EH (cell line): ENCODE measurements at regions not wholly inside any gene's neighbourhood (a gene's known extent, or its start where the extent isn't known, plus 50 kb on each side); places are given as distances from the start of the nearest gene placed in this dataset.
A peak's percentile ranks its signal among the peaks of the same experiment; 100 is the strongest.
"Not testable (repeated sequence)": the region's sequence is repeated elsewhere in the genome, so short reads cannot be mapped to it uniquely, and the experiment has no call there.

Source experiments
- DNase-seq: peaks from one replicate; pipeline ENCODE4 v3.0.0-alpha.2; 2015; ENCODE audit warnings: low read depth

GRCh38 chr15:38745126-38745525 is 180.5 kb upstream of the RASGRP1 start:
- DNase-seq, result peak; percentile 91

GRCh38 chr15:38745626-38746025 is 181.0 kb upstream of the RASGRP1 start:
- peak; percentile 64 for DNase-seq

GRCh38 chr15:38746211-38746610 is 181.6 kb upstream of the RASGRP1 start:
- DNase-seq, result peak; percentile 60

GRCh38 chr15:38748710-38749109 is 184.1 kb upstream of the RASGRP1 start:
- DNase-seq, result no peak

- peak; percentile 15 for DNase-seq
Observed at GRCh38 chr15:38750786-38751185, 186.2 kb upstream of the RASGRP1 start.

GRCh38 chr15:38755718-38756117 is 191.1 kb upstream of the RASGRP1 start:
- no peak for DNase-seq

- no peak for DNase-seq
Observed at GRCh38 chr15:38756441-38756840, 191.8 kb upstream of the RASGRP1 start.

- DNase-seq, result peak; percentile 95
Observed at GRCh38 chr15:38758043-38758442, 193.4 kb upstream of the RASGRP1 start.

GRCh38 chr15:38761681-38762080 is 197.1 kb upstream of the RASGRP1 start:
- DNase-seq, result no peak

GRCh38 chr15:38768970-38769369 is 204.4 kb upstream of the RASGRP1 start:
- DNase-seq, result peak; percentile 62

GRCh38 chr15:38769492-38769891 is 204.9 kb upstream of the RASGRP1 start:
- no peak for DNase-seq

- DNase-seq, result peak; percentile 17
Observed at GRCh38 chr15:38774076-38774475, 209.5 kb upstream of the RASGRP1 start.

GRCh38 chr15:38781196-38781595 is 216.6 kb upstream of the RASGRP1 start:
- no peak for DNase-seq

GRCh38 chr15:38782156-38782555 is 217.5 kb upstream of the RASGRP1 start:
- DNase-seq, result peak; percentile 39

- no peak for DNase-seq
Observed at GRCh38 chr15:38788918-38789317, 224.3 kb upstream of the RASGRP1 start.

- DNase-seq, result no peak
Observed at GRCh38 chr15:38789566-38789965, 225.0 kb upstream of the RASGRP1 start.

GRCh38 chr15:38793206-38793810 is 228.7 kb upstream of the RASGRP1 start:
- DNase-seq, result no peak

GRCh38 chr15:38795471-38796245 is 231.0 kb upstream of the RASGRP1 start:
- peak; percentile 90 for DNase-seq

- DNase-seq, result no peak
Observed at GRCh38 chr15:38796589-38796988, 232.0 kb upstream of the RASGRP1 start.

- not testable (repeated sequence) for DNase-seq
Observed at GRCh38 chr15:38797506-38797905, 232.9 kb upstream of the RASGRP1 start.

- not testable (repeated sequence) for DNase-seq
Observed at GRCh38 chr15:38799202-38799601, 234.6 kb upstream of the RASGRP1 start.

GRCh38 chr15:38809621-38810020 is 245.0 kb upstream of the RASGRP1 start:
- peak; percentile 72 for DNase-seq

GRCh38 chr15:38810686-38811085 is 246.1 kb upstream of the RASGRP1 start:
- DNase-seq, result peak; percentile 12

- DNase-seq, result not testable (repeated sequence)
Observed at GRCh38 chr15:38814254-38814653, 249.6 kb upstream of the RASGRP1 start.
